D721Med (cell line): ENCODE measurements at regions not wholly inside any gene's neighbourhood (a gene's known extent, or its start where the extent isn't known, plus 50 kb on each side); places are given as distances from the start of the nearest gene placed in this dataset.

Experiments used
- DNase-seq: peaks from one replicate; pipeline ENCODE4 v3.0.0; 2011; ENCODE audit warnings: low spot score; ENCODE audit not compliant: insufficient read length
- FAIRE-seq: peaks from 2 replicates; lab custom pipeline; 2011; peaks lifted over from hg19 to GRCh38; lab: Jason Lieb, UNC
- TF ChIP-seq, protein P1 (sequence below): IDR thresholded peaks from 2 replicates; pipeline ENCODE4 v1.5.1; 2012; ENCODE audit warnings: mild to moderate bottlenecking, control low read depth; ENCODE audit not compliant: insufficient read depth; ENCODE audit errors: missing control alignments

DNA sequence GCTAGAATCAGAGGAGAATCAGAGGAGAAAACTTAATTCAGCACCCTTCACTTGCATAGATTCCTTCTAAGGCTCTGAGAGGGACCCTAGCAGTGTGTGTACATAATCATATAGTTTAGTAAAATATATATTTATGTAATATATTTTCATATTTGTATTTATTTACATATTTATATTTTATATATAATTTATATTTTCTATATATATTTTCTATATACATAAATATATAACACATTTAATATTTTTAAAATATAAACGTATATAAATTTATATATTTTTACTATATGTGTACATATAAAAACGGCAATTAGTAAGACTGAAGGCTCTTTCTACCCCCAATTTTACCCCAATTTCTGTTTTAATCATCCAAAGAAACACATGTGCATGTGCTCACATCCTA lies 80.3 kb downstream of the NXPE2 start:
- no peak for DNase-seq
- TF ChIP-seq, protein P1, sequence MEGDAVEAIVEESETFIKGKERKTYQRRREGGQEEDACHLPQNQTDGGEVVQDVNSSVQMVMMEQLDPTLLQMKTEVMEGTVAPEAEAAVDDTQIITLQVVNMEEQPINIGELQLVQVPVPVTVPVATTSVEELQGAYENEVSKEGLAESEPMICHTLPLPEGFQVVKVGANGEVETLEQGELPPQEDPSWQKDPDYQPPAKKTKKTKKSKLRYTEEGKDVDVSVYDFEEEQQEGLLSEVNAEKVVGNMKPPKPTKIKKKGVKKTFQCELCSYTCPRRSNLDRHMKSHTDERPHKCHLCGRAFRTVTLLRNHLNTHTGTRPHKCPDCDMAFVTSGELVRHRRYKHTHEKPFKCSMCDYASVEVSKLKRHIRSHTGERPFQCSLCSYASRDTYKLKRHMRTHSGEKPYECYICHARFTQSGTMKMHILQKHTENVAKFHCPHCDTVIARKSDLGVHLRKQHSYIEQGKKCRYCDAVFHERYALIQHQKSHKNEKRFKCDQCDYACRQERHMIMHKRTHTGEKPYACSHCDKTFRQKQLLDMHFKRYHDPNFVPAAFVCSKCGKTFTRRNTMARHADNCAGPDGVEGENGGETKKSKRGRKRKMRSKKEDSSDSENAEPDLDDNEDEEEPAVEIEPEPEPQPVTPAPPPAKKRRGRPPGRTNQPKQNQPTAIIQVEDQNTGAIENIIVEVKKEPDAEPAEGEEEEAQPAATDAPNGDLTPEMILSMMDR: no peak
- no peak for FAIRE-seq

- DNase-seq (no peak), FAIRE-seq (peak; percentile 91)
- TF ChIP-seq, protein P1: peak; percentile 77
Measured at GRCh38 chr11:114762408-114762807, 84.1 kb downstream of the NXPE2 start.

DNA sequence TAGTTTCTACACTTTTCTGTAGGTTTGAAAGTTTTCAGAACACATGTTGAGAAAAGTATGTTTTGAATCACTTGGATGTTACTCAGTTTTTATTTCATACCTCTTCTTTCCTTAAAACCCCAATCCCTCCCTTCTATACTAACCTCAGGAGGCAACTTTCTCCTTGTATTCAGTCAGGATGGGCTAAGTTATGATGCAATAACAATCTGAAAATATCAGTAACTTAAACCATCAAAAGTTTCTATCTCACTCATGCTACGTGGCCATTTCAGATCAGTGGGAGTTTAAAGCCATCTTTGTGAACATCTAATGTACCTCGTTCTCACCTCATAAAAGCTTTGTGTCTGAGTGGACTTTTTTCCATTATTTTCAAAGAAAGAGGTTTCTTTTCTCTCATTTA lies 86.2 kb downstream of the NXPE2 start:
- no peak for DNase-seq
- TF ChIP-seq, protein P1: no peak
- FAIRE-seq: no peak

- no peak for FAIRE-seq
- no peak for DNase-seq
- TF ChIP-seq, protein P1: no peak
Measured at GRCh38 chr11:114771172-114771571, 92.8 kb downstream of the NXPE2 start.

DNA sequence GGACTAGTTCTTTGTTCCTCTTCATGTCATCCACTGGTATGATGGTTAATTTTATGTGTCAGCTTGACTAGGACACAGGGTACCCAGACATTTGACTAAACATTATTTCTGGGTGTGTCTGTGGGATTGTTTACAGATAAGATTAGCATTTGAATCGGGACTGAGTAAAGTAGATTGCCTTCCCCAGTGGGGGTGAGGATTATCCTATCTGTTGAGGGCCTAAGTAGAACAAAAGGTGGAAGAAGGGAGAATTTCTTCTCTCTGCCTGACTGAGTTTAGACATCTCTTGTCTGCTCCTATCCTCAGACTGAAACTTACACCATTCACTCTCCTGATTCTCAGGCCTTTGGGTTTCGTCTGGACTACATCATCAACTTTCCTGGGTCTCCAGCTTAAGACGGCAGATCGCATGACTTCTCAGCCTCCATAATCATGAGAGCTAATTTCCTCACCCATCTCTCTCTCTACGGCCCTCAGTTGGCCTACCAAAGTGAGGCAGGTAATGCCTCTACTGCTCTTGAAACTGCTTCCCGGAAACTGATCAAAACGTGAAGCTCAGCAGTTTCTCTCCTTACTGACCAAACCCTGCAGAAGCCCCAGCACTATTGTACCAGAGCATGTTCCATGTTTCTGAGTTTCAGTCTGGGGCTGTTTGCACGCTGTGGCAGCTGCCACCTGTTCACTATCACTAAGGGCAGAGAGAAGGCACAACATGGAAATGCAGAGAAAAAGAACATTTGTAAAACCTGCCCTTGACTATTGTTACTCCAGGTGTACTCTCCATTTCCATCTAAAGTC lies 95.4 kb downstream of the NXPE2 start:
- TF ChIP-seq, protein P1: no peak
- FAIRE-seq: no peak
- no peak for DNase-seq

GRCh38 chr11:114774599-114775361 lies 96.5 kb downstream of the NXPE2 start:
- DNase-seq: no peak
- TF ChIP-seq, protein P1: peak; percentile 99
- FAIRE-seq: no peak
